ENCODE measurements at regions not wholly inside any gene's neighbourhood (a gene's known extent, or its start where the extent isn't known, plus 50 kb on each side); places are given as distances from the start of the nearest gene placed in this dataset.

DNA sequence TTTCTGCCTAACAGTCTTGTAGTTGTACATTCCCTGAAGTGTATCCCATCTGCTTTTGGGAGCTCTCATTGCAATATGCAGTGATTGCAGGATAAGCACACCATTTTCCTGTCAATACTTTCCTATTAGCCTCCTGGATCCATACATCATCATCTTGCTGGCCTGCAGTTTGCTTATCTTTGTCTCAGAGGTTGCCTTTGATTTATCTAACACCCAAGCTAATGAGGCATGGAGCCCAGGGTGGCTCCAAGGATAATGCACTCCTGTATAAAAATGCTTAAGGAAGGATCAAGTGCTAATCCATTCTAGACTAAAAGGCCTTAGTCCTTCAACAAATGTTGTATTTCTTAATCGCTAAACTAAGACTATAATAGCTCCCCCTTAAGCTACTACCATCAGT, 161.6 kb upstream of the OBI1 start:
- H3K4me2 ChIP-seq (ENCODE audit: low read depth, low read length) = no peak overlapping the region
- intact Hi-C loops (cut with micrococcal nuclease; ENCODE audit: unreplicated experiment) = no loop called here
- in situ Hi-C loops (cut with HindIII; ENCODE audit: extremely low pct_ligation_motif_present, low pct_unique_long_range_greater_than_20kb) = no loop called here
- no peaks in the 10 kb centered on the region for H3K9me3 ChIP-seq (ENCODE audit: low read length)
- no peaks in the 10 kb centered on the region for H3K79me2 ChIP-seq (ENCODE audit: insufficient read depth, low read length)
- DNase-seq (ENCODE audit: low spot score) (no peak), FAIRE-seq (no peak), ATAC-seq (no peak)
- no peaks in the 10 kb centered on the region for H4K20me1 ChIP-seq (ENCODE audit: insufficient read depth, low read length)
- ChIA-PET POLR2A (no interaction called here), CTCF (ENCODE audit: low intra/inter-chr PET ratio, low total read pairs) (no interaction called here)
- H3K27me3 ChIP-seq (ENCODE audit: control insufficient read depth in 1 of 2, insufficient read depth in 2 of 2, low read length in 2 of 2) = no peaks in the 10 kb centered on the region; a peak in 1 of 5 replicates
- no peak overlapping the region for H3K4me3 ChIP-seq (replicated peaks in 1 of 3; ENCODE audit: insufficient read depth in 1 of 3, low read depth in 2 of 3, low read length in 3 of 3)
- TF ChIP-seq HMG20A (CRISPR knock-in tag; IDR thresholded peaks at IDR 0.05; ENCODE audit: borderline replicate concordance) (no peak), ZFP82 (CRISPR knock-in tag; IDR thresholded peaks at IDR 0.05; ENCODE audit: borderline replicate concordance) (no peak), ZNF558 (CRISPR knock-in tag; IDR thresholded peaks at IDR 0.05; ENCODE audit: borderline replicate concordance) (no peak), ZNF775 (CRISPR knock-in tag; IDR thresholded peaks at IDR 0.05; ENCODE audit: borderline replicate concordance) (no peak), FOXA3 (CRISPR knock-in tag; IDR thresholded peaks at IDR 0.05) (no peak), ISX (CRISPR knock-in tag; conservative IDR thresholded peaks at IDR 0.05) (no peak), AGO2 (optimal IDR thresholded peaks at IDR 0.05; ENCODE audit: low read depth, low read length) (no peak), ZNF772 (CRISPR knock-in tag; IDR thresholded peaks at IDR 0.05) (no peak), MYNN (CRISPR knock-in tag; IDR thresholded peaks at IDR 0.05; ENCODE audit: low read depth) (no peak), ZNF207 (IDR thresholded peaks at IDR 0.05; ENCODE audit: borderline replicate concordance) (no peak), MIER2 (CRISPR knock-in tag; IDR thresholded peaks at IDR 0.05) (no peak), ZNF138 (CRISPR knock-in tag; IDR thresholded peaks at IDR 0.05; ENCODE audit: low read depth) (no peak), HOXA5 (CRISPR knock-in tag; IDR thresholded peaks at IDR 0.05) (no peak), MTA3 (CRISPR knock-in tag; IDR thresholded peaks at IDR 0.05) (no peak)
- TF ChIP-seq, protein P1, sequence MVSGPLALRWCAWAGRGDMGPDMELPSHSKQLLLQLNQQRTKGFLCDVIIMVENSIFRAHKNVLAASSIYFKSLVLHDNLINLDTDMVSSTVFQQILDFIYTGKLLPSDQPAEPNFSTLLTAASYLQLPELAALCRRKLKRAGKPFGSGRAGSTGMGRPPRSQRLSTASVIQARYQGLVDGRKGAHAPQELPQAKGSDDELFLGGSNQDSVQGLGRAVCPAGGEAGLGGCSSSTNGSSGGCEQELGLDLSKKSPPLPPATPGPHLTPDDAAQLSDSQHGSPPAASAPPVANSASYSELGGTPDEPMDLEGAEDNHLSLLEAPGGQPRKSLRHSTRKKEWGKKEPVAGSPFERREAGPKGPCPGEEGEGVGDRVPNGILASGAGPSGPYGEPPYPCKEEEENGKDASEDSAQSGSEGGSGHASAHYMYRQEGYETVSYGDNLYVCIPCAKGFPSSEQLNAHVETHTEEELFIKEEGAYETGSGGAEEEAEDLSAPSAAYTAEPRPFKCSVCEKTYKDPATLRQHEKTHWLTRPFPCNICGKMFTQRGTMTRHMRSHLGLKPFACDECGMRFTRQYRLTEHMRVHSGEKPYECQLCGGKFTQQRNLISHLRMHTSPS (CRISPR knock-in tag; IDR thresholded peaks at IDR 0.05; ENCODE audit: low read depth) = no peak
- TF ChIP-seq, protein P2, sequence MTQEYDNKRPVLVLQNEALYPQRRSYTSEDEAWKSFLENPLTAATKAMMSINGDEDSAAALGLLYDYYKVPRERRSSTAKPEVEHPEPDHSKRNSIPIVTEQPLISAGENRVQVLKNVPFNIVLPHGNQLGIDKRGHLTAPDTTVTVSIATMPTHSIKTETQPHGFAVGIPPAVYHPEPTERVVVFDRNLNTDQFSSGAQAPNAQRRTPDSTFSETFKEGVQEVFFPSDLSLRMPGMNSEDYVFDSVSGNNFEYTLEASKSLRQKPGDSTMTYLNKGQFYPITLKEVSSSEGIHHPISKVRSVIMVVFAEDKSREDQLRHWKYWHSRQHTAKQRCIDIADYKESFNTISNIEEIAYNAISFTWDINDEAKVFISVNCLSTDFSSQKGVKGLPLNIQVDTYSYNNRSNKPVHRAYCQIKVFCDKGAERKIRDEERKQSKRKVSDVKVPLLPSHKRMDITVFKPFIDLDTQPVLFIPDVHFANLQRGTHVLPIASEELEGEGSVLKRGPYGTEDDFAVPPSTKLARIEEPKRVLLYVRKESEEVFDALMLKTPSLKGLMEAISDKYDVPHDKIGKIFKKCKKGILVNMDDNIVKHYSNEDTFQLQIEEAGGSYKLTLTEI (CRISPR knock-in tag; conservative IDR thresholded peaks at IDR 0.05) = no peak
- no peak overlapping the region for H3K9ac ChIP-seq (ENCODE audit: insufficient read depth, low read depth, low read length)
- H3K27ac ChIP-seq (ENCODE audit: extremely low read length, insufficient read depth, low read length) = no peak overlapping the region
- no peaks in the 10 kb centered on the region for H3K36me3 ChIP-seq (replicated peaks in 1 of 2; ENCODE audit: control insufficient read depth in 1 of 2, insufficient read depth in 2 of 2, low read length in 2 of 2)
- BruUV-seq (replicated peaks) = no TSS peak
- H2AFZ ChIP-seq (ENCODE audit: low read length) = no peak overlapping the region
- 4% methylated on average over 1 of the region's 1 CpG for WGBS (ENCODE audit: low lambda C conversion rate)
- no peaks in the 10 kb centered on the region for H3K4me1 ChIP-seq (ENCODE audit: insufficient read depth, low read length)
